ENCODE measurements at regions not wholly inside any gene's neighbourhood (a gene's known extent, or its start where the extent isn't known, plus 50 kb on each side); places are given as distances from the start of the nearest gene placed in this dataset.

GRCh38 chr11:127737499-127737898, 736.9 kb upstream of the KIRREL3 start:
- DNase-seq (ENCODE audit: low read depth): no peak

GRCh38 chr11:127733552-127733951, 733.0 kb upstream of the KIRREL3 start:
- no peak for DNase-seq (ENCODE audit: low read depth)

- no peak for DNase-seq (ENCODE audit: low read depth)
These were observed 725.8 kb upstream of the KIRREL3 start for GRCh38 chr11:127726367-127726766.

GRCh38 chr11:127723714-127724113, 723.1 kb upstream of the KIRREL3 start:
- DNase-seq (ENCODE audit: low read depth): no peak

GRCh38 chr11:127713226-127713625, 712.7 kb upstream of the KIRREL3 start:
- no peak for DNase-seq (ENCODE audit: low read depth)

GRCh38 chr11:127711748-127712147, 711.2 kb upstream of the KIRREL3 start:
- no peak for DNase-seq (ENCODE audit: low read depth)

GRCh38 chr11:127710831-127711230, 710.3 kb upstream of the KIRREL3 start:
- DNase-seq (ENCODE audit: low read depth): no peak

- DNase-seq (ENCODE audit: low read depth): no peak
These were observed 709.4 kb upstream of the KIRREL3 start for GRCh38 chr11:127709960-127710359.

- no peak for DNase-seq (ENCODE audit: low read depth)
These were observed 693.1 kb upstream of the KIRREL3 start for GRCh38 chr11:127693686-127694085.

- DNase-seq (ENCODE audit: low read depth): no peak
These were observed 682.8 kb upstream of the KIRREL3 start for GRCh38 chr11:127683321-127683720.

GRCh38 chr11:127679816-127680545, 679.4 kb upstream of the KIRREL3 start:
- DNase-seq (ENCODE audit: low read depth): no peak

GRCh38 chr11:127678631-127679030, 678.1 kb upstream of the KIRREL3 start:
- no peak for DNase-seq (ENCODE audit: low read depth)

- no peak for DNase-seq (ENCODE audit: low read depth)
These were observed 677.3 kb upstream of the KIRREL3 start for GRCh38 chr11:127677660-127678425.

- DNase-seq (ENCODE audit: low read depth): no peak
These were observed 675.0 kb upstream of the KIRREL3 start for GRCh38 chr11:127675581-127675980.

GRCh38 chr11:127674754-127675153, 674.2 kb upstream of the KIRREL3 start:
- no peak for DNase-seq (ENCODE audit: low read depth)

- no peak for DNase-seq (ENCODE audit: low read depth)
These were observed 670.0 kb upstream of the KIRREL3 start for GRCh38 chr11:127670374-127671119.

GRCh38 chr11:127656116-127656836, 655.7 kb upstream of the KIRREL3 start:
- no peak for DNase-seq (ENCODE audit: low read depth)

GRCh38 chr11:127653076-127653475, 652.5 kb upstream of the KIRREL3 start:
- DNase-seq (ENCODE audit: low read depth): no peak

- DNase-seq (ENCODE audit: low read depth): peak; percentile 18
These were observed 651.3 kb upstream of the KIRREL3 start for GRCh38 chr11:127651888-127652221.

GRCh38 chr11:127651175-127651887, 650.8 kb upstream of the KIRREL3 start:
- peak; percentile 86 for DNase-seq (ENCODE audit: low read depth)

GRCh38 chr11:127649958-127650357, 649.4 kb upstream of the KIRREL3 start:
- no peak for DNase-seq (ENCODE audit: low read depth)

- DNase-seq (ENCODE audit: low read depth): no peak
These were observed 648.5 kb upstream of the KIRREL3 start for GRCh38 chr11:127649071-127649470.

Measured in HS-5 (cell line).